ENCODE measurements at regions not wholly inside any gene's neighbourhood (a gene's known extent, or its start where the extent isn't known, plus 50 kb on each side); places are given as distances from the start of the nearest gene placed in this dataset.

DNA sequence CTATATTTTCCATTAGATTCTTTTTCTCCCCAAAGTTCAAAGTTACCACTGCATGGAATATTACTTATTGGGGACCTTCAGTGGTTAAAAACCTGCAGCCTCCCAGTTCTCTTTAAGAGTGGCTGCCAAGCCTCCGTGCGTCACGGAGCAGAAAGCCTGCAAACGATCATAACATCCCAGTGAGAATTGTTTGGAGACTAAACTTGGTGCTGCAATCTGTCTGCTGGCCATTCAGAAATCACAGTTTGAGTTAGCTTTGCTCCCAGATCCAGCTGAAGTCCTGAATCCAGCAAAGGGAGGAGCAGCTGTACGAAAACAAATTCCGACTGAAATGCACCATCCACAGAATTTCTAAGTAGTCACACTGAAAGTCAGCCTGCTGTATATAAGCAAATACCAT, 213.5 kb upstream of the PDE10A start:
- ChIA-PET CTCF (interaction anchor here (1.2 to 1.5 kb wide), 2 partner anchors 14 to 222 kb away, joined by 3 read pairs; no protein-coding TSS in a partner anchor), POLR2A (ENCODE audit: unreplicated experiment) (no interaction called here)
- Histone ChIP-seq H3K4me3 (ENCODE audit: insufficient read depth, low read depth, low read length) (no peak overlapping the region), H2AFZ (replicated peaks; ENCODE audit: low read length, poor library complexity) (no peak overlapping the region), H2AK9ac (replicated peaks; ENCODE audit: low read depth, low read length, poor library complexity) (no peak overlapping the region), H2BK20ac (ENCODE audit: low read depth, low read length) (no peak overlapping the region), H4K20me1 (ENCODE audit: insufficient read depth, low read length) (no peaks in the 10 kb centered on the region), H3K4ac (ENCODE audit: low read depth, low read length) (no peak overlapping the region), H3K4me1 (ENCODE audit: control insufficient read depth, insufficient read depth, low read length) (peaks cover 8% of the 10 kb centered on the region), H4K91ac (ENCODE audit: insufficient read depth, low read depth, low read length) (no peak overlapping the region), H3K9ac (ENCODE audit: low read depth, low read length) (no peak overlapping the region), H3K27me3 (ENCODE audit: control insufficient read depth, insufficient read depth, low read length) (no peaks in the 10 kb centered on the region; the same call in 1 of the 2 replicates), H3K9me3 (ENCODE audit: control insufficient read depth, insufficient read depth, low read length) (0 out of 2 replicates have a peak, but pooled peaks cover 2% of the 10 kb centered on the region), H2AK5ac (ENCODE audit: low read depth, low read length) (no peak overlapping the region), H2BK5ac (ENCODE audit: low read depth, low read length, poor library complexity, severe bottlenecking) (peak overlapping the region; percentile 28), H3K56ac (ENCODE audit: extremely low read depth, insufficient read depth, low read length) (no peak overlapping the region), H2BK120ac (ENCODE audit: low read depth, low read length) (no peak overlapping the region), H3K23ac (ENCODE audit: low read depth, low read length) (no peak overlapping the region), H3K18ac (ENCODE audit: low read depth, low read length) (no peak overlapping the region), H2BK15ac (ENCODE audit: low read depth, low read length) (no peak overlapping the region), H3K9me1 (ENCODE audit: insufficient read depth, low read length) (no peaks in the 10 kb centered on the region), H4K8ac (ENCODE audit: low read depth in 2 of 2, low read length in 2 of 2) (no peak overlapping the region), H3K14ac (replicated peaks; ENCODE audit: low read depth, low read length) (no peak overlapping the region), H3K79me1 (ENCODE audit: low read depth in 1 of 2, low read length in 2 of 2) (0 out of 4 replicates have a peak, but pooled peaks cover 0 to 2% of the 10 kb centered on the region in 2 experiments), H3K36me3 (ENCODE audit: control insufficient read depth, insufficient read depth, low read length) (peaks cover 3% of the 10 kb centered on the region), H3K4me2 (ENCODE audit: low read depth, low read length) (no peak overlapping the region), H3K27ac (ENCODE audit: insufficient read depth, low read length) (no peak overlapping the region), H4K5ac (ENCODE audit: low read depth, low read length) (no peak overlapping the region)
- intact Hi-C loops (cut with micrococcal nuclease), result no loop called here
- DNase-seq (peak; percentile 85), ATAC-seq (ENCODE audit: low read depth) (peak; percentile 86)
- 0% methylated on average over 4 of the region's 6 CpGs; no CpG with 5 or more reads in 1 of the 2 experiments for WGBS, 2 experiments (ENCODE audit: extremely low coverage in 2 of 2, insufficient read length in 1 of 2)
- no TSS peak for BruUV-seq (replicated peaks)
- dilution Hi-C loops (cut with HindIII; ENCODE audit: low sequenced_read_pairs, unreplicated experiment), result loop anchor here (25.0 kb wide), 1 partner anchor 211 kb away; no protein-coding TSS in a partner anchor
- in situ Hi-C loops (cut with MboI; ENCODE audit: low sequenced_read_pairs), result no loop called here
- TF ChIP-seq CEBPB (IDR thresholded peaks at IDR 0.05; ENCODE audit: low read depth, low read length) (0 out of 2 replicates have a peak, but pooled peaks have one; percentile 4), BHLHE40 (IDR thresholded peaks at IDR 0.05; ENCODE audit: low read depth, low read length) (no peak)
